IPS-15b (cell line): ENCODE measurements at regions not wholly inside any gene's neighbourhood (a gene's known extent, or its start where the extent isn't known, plus 50 kb on each side); places are given as distances from the start of the nearest gene placed in this dataset.
"Not testable (repeated sequence)": the region's sequence is repeated elsewhere in the genome, so short reads cannot be mapped to it uniquely, and the experiment has no call there.

ENCODE experiments used
- H3K27me3 ChIP-seq: one replicate; pipeline ENCODE4 v1.6.1; 2013; ENCODE audit warnings: low read length; ENCODE audit not compliant: control insufficient read depth, insufficient read depth
- H3K36me3 ChIP-seq: one replicate; pipeline ENCODE4 v1.6.1; 2013; ENCODE audit warnings: low read length; ENCODE audit not compliant: control insufficient read depth, insufficient read depth
- H3K4me1 ChIP-seq: one replicate; pipeline ENCODE4 v1.6.1; 2013; ENCODE audit warnings: mild to moderate bottlenecking, low read length; ENCODE audit not compliant: control insufficient read depth, insufficient read depth
- H3K4me3 ChIP-seq: one replicate; pipeline ENCODE4 v1.5.1; 2013; ENCODE audit warnings: low read depth, low read length
- H3K9ac ChIP-seq: one replicate; pipeline ENCODE4 v1.6.1; 2013; ENCODE audit warnings: low read depth, mild to moderate bottlenecking, low read length
- H3K9me3 ChIP-seq: one replicate; pipeline ENCODE4 v1.6.1; 2013; ENCODE audit warnings: mild to moderate bottlenecking, low read length; ENCODE audit not compliant: control insufficient read depth, insufficient read depth

- Histone ChIP-seq H3K4me3 (no peak overlapping the region), H3K27me3 (no peaks in the 10 kb centered on the region), H3K4me1 (no peaks in the 10 kb centered on the region), H3K36me3 (no peaks in the 10 kb centered on the region), H3K9ac (no peak overlapping the region), H3K9me3 (no peaks in the 10 kb centered on the region)
These were observed 199.6 kb upstream of the SEMA3D start for GRCh38 chr7:85386460-85386859.

- H3K4me3 ChIP-seq = no peak overlapping the region
- H3K36me3 ChIP-seq = no peaks in the 10 kb centered on the region
- no peaks in the 10 kb centered on the region for H3K9me3 ChIP-seq
- no peak overlapping the region for H3K9ac ChIP-seq
- no peaks in the 10 kb centered on the region for H3K4me1 ChIP-seq
- H3K27me3 ChIP-seq = no peaks in the 10 kb centered on the region
These were observed 197.5 kb upstream of the SEMA3D start for GRCh38 chr7:85384392-85384791.

GRCh38 chr7:85381212-85381611, 194.4 kb upstream of the SEMA3D start:
- no peaks in the 10 kb centered on the region for H3K27me3 ChIP-seq
- no peak overlapping the region for H3K4me3 ChIP-seq
- H3K9me3 ChIP-seq = no peaks in the 10 kb centered on the region
- H3K9ac ChIP-seq = no peak overlapping the region
- H3K36me3 ChIP-seq = no peaks in the 10 kb centered on the region
- H3K4me1 ChIP-seq = no peaks in the 10 kb centered on the region

GRCh38 chr7:85376589-85376988, 189.7 kb upstream of the SEMA3D start:
- Histone ChIP-seq H3K36me3 (no peaks in the 10 kb centered on the region), H3K4me3 (no peak overlapping the region), H3K9me3 (no peaks in the 10 kb centered on the region), H3K27me3 (no peaks in the 10 kb centered on the region), H3K9ac (no peak overlapping the region), H3K4me1 (no peaks in the 10 kb centered on the region)

GRCh38 chr7:85356916-85357315, 170.1 kb upstream of the SEMA3D start:
- no peaks in the 10 kb centered on the region for H3K27me3 ChIP-seq
- no peaks in the 10 kb centered on the region for H3K4me1 ChIP-seq
- H3K36me3 ChIP-seq = no peaks in the 10 kb centered on the region
- H3K4me3 ChIP-seq = no peak overlapping the region
- no peak overlapping the region for H3K9ac ChIP-seq
- H3K9me3 ChIP-seq = no peaks in the 10 kb centered on the region

- H3K36me3 ChIP-seq = no peaks in the 10 kb centered on the region
- H3K9ac ChIP-seq = no peak overlapping the region
- no peaks in the 10 kb centered on the region for H3K27me3 ChIP-seq
- H3K4me1 ChIP-seq = no peaks in the 10 kb centered on the region
- no peak overlapping the region for H3K4me3 ChIP-seq
- H3K9me3 ChIP-seq = no peaks in the 10 kb centered on the region
These were observed 156.6 kb upstream of the SEMA3D start for GRCh38 chr7:85343484-85343883.

- Histone ChIP-seq H3K27me3 (no peaks in the 10 kb centered on the region), H3K9me3 (no peaks in the 10 kb centered on the region)
These were observed 155.9 kb upstream of the SEMA3D start for GRCh38 chr7:85342781-85343180.

GRCh38 chr7:85341973-85342372, 155.1 kb upstream of the SEMA3D start:
- no peak overlapping the region for H3K4me3 ChIP-seq
- no peaks in the 10 kb centered on the region for H3K27me3 ChIP-seq
- no peaks in the 10 kb centered on the region for H3K9me3 ChIP-seq
- H3K36me3 ChIP-seq = no peaks in the 10 kb centered on the region
- no peaks in the 10 kb centered on the region for H3K4me1 ChIP-seq
- H3K9ac ChIP-seq = no peak overlapping the region

More at GRCh38 chr7:85342781-85343180, 155.9 kb upstream of the SEMA3D start:
- Histone ChIP-seq H3K9ac (no peak overlapping the region), H3K4me1 (no peaks in the 10 kb centered on the region), H3K36me3 (no peaks in the 10 kb centered on the region), H3K4me3 (no peak overlapping the region)

- no peaks in the 10 kb centered on the region for H3K9me3 ChIP-seq
- H3K4me3 ChIP-seq = no peak overlapping the region
- no peaks in the 10 kb centered on the region for H3K27me3 ChIP-seq
- H3K36me3 ChIP-seq = no peaks in the 10 kb centered on the region
- H3K9ac ChIP-seq = no peak overlapping the region
- no peaks in the 10 kb centered on the region for H3K4me1 ChIP-seq
These were observed 154.3 kb upstream of the SEMA3D start for GRCh38 chr7:85341121-85341520.

- peak overlapping the region; percentile 4 for H3K4me3 ChIP-seq
- no peak overlapping the region for H3K9ac ChIP-seq
These were observed 149.2 kb upstream of the SEMA3D start for GRCh38 chr7:85336086-85336485.

GRCh38 chr7:85335113-85335512, 148.3 kb upstream of the SEMA3D start:
- not testable (repeated sequence) for H3K9me3 ChIP-seq, H3K4me1 ChIP-seq, H3K9ac ChIP-seq, H3K36me3 ChIP-seq, H3K4me3 ChIP-seq, H3K27me3 ChIP-seq

More at GRCh38 chr7:85336086-85336485, 149.2 kb upstream of the SEMA3D start:
- Histone ChIP-seq H3K4me1 (no peaks in the 10 kb centered on the region), H3K36me3 (no peaks in the 10 kb centered on the region), H3K9me3 (no peaks in the 10 kb centered on the region), H3K27me3 (no peaks in the 10 kb centered on the region)

- no peak overlapping the region for H3K4me3 ChIP-seq
- H3K27me3 ChIP-seq = no peaks in the 10 kb centered on the region
- no peaks in the 10 kb centered on the region for H3K9me3 ChIP-seq
- no peaks in the 10 kb centered on the region for H3K36me3 ChIP-seq
- no peaks in the 10 kb centered on the region for H3K4me1 ChIP-seq
- H3K9ac ChIP-seq = no peak overlapping the region
These were observed 141.7 kb upstream of the SEMA3D start for GRCh38 chr7:85328456-85328998.
